Erythroblast (primary cell): ENCODE measurements at regions not wholly inside any gene's neighbourhood (a gene's known extent, or its start where the extent isn't known, plus 50 kb on each side); places are given as distances from the start of the nearest gene placed in this dataset.

Experiments used
- DNase-seq, 2 experiments: peaks; one replicate each; lab custom pipeline; 2025; lab: John Stamatoyannopoulos, UW
- GATA1 ChIP-seq: IDR thresholded peaks from 2 replicates; pipeline ENCODE4 v1.6.1; 2011; ENCODE audit warnings: low read depth, mild to moderate bottlenecking, control low read depth, low read length, moderate library complexity
- POLR2A ChIP-seq: IDR thresholded peaks from 2 replicates; pipeline ENCODE4 v1.6.1; 2011; ENCODE audit warnings: mild to moderate bottlenecking, low read length

- no peak for DNase-seq
- no peak for TF ChIP-seq POLR2A
- no peak for TF ChIP-seq GATA1
Measured at GRCh38 chr18:47512726-47513435, 261.4 kb upstream of the SKOR2 start.

- no peak for DNase-seq
- TF ChIP-seq GATA1 (no peak), POLR2A (no peak)
Measured at GRCh38 chr18:47512056-47512455, 260.6 kb upstream of the SKOR2 start.

- TF ChIP-seq POLR2A (no peak), GATA1 (no peak)
- DNase-seq = no peak
Measured at GRCh38 chr18:47510831-47511230, 259.4 kb upstream of the SKOR2 start.

- TF ChIP-seq GATA1 (no peak), POLR2A (no peak)
- DNase-seq = no peak
Measured at GRCh38 chr18:47507651-47508050, 256.2 kb upstream of the SKOR2 start.

- TF ChIP-seq POLR2A = no peak
- no peak for TF ChIP-seq GATA1
- no peak for DNase-seq
Measured at GRCh38 chr18:47506897-47507296, 255.4 kb upstream of the SKOR2 start.

GRCh38 chr18:47501946-47502345 lies 250.5 kb upstream of the SKOR2 start:
- TF ChIP-seq GATA1 = no peak
- DNase-seq = no peak

GRCh38 chr18:47500930-47501329 lies 249.5 kb upstream of the SKOR2 start:
- no peak for TF ChIP-seq GATA1
- no peak for TF ChIP-seq POLR2A
- no peak for DNase-seq

GRCh38 chr18:47492691-47493090 lies 241.2 kb upstream of the SKOR2 start:
- TF ChIP-seq POLR2A = no peak
- TF ChIP-seq GATA1 = no peak
- no peak for DNase-seq

GRCh38 chr18:47490882-47491281 lies 239.4 kb upstream of the SKOR2 start:
- DNase-seq = no peak

GRCh38 chr18:47485221-47485797 lies 233.8 kb upstream of the SKOR2 start:
- no peak for DNase-seq
- TF ChIP-seq POLR2A (no peak), GATA1 (no peak)

More at GRCh38 chr18:47490882-47491281, 239.4 kb upstream of the SKOR2 start:
- no peak for TF ChIP-seq POLR2A

GRCh38 chr18:47484068-47484467 lies 232.6 kb upstream of the SKOR2 start:
- no peak for DNase-seq
- TF ChIP-seq POLR2A (no peak), GATA1 (no peak)

- TF ChIP-seq POLR2A = no peak
- TF ChIP-seq GATA1 = no peak
- no peak for DNase-seq
Measured at GRCh38 chr18:47480166-47480565, 228.7 kb upstream of the SKOR2 start.

- DNase-seq = no peak
Measured at GRCh38 chr18:47471784-47472183, 220.3 kb upstream of the SKOR2 start.

GRCh38 chr18:47470941-47471340 lies 219.5 kb upstream of the SKOR2 start:
- DNase-seq = no peak
- TF ChIP-seq POLR2A = no peak
- no peak for TF ChIP-seq GATA1

More at GRCh38 chr18:47471784-47472183, 220.3 kb upstream of the SKOR2 start:
- TF ChIP-seq POLR2A (no peak), GATA1 (no peak)

GRCh38 chr18:47469576-47469975 lies 218.1 kb upstream of the SKOR2 start:
- TF ChIP-seq GATA1 = no peak
- no peak for TF ChIP-seq POLR2A
- DNase-seq = no peak
